HepG2 (cell line): ENCODE measurements at regions not wholly inside any gene's neighbourhood (a gene's known extent, or its start where the extent isn't known, plus 50 kb on each side); places are given as distances from the start of the nearest gene placed in this dataset.

Experiments
- ATAC-seq: fragments of 200-7000 bp; cut with Tn5 transposase; 3 replicates; pipeline ENCODE4 v1.9.1; 2020; ENCODE audit warnings: mild to moderate bottlenecking, moderate library complexity
- BruUV-seq: library from RNA; stranded (reverse); fragments of 400-500 nt; replicated peaks from 2 replicates; lab custom pipeline; 2021; lab: Mats Ljungman, UMichigan
- CTCF ChIA-PET: fragments of 300-600 bp; formaldehyde crosslinking; extraction: SDS; loops from one replicate; lab custom pipeline; 2021; ENCODE audit warnings: low total read pairs, inconsistent platforms, low intra/inter-chr PET ratio; lab: Yijun Ruan, JAX
- POLR2A ChIA-PET: fragments of 350-600 bp; sonication (Branson Sonifier 250); formaldehyde crosslinking; loops from one replicate; lab custom pipeline; 2020; ENCODE audit warnings: antibody characterized with exemption, inconsistent platforms; lab: Yijun Ruan, JAX
- DNase-seq: peaks from one replicate; pipeline ENCODE4 v3.0.0-alpha.2; 2015; ENCODE audit warnings: low spot score
- FAIRE-seq: peaks from 3 replicates; lab custom pipeline; 2011; peaks lifted over from hg19 to GRCh38; lab: Jason Lieb, UNC
- H2AFZ ChIP-seq: one replicate; pipeline ENCODE4 v1.6.1; 2011; ENCODE audit warnings: low read length, inconsistent platforms
- H3K27ac ChIP-seq: fragments of 300-600 bp; 3 replicates; pipeline ENCODE4 v1.8.0; 2011; ENCODE audit warnings: mixed run types, mild to moderate bottlenecking, mixed read lengths, low read length, inconsistent platforms; ENCODE audit not compliant: insufficient read depth; ENCODE audit errors: extremely low read length
- H3K27me3 ChIP-seq, 2 experiments: fragments of 200-600 bp in 1 of 2; 2 replicates in 1 of 2; 3 replicates in 1 of 2; pipeline versions ENCODE4 v1.6.0 to v1.8.0; 2011; ENCODE audit warnings: low read length in 2 of 2, mild to moderate bottlenecking in 2 of 2, moderate library complexity in 2 of 2, inconsistent platforms in 1 of 2; ENCODE audit not compliant: insufficient read depth in 2 of 2, control insufficient read depth in 1 of 2
- H3K36me3 ChIP-seq, 2 experiments: fragments of 200-600 bp in 1 of 2; replicated peaks in 1 of 2; 2 replicates in 1 of 2; 3 replicates in 1 of 2; pipeline versions ENCODE4 v1.5.1 to v1.8.0; 2011; ENCODE audit warnings: low read length in 2 of 2, inconsistent platforms in 1 of 2; ENCODE audit not compliant: insufficient read depth in 2 of 2, control insufficient read depth in 1 of 2
- H3K4me1 ChIP-seq: 2 replicates; pipeline ENCODE4 v1.5.1; 2012; ENCODE audit warnings: low read length, inconsistent platforms; ENCODE audit not compliant: insufficient read depth
- H3K4me2 ChIP-seq: 2 replicates; pipeline ENCODE4 v1.6.0; 2011; ENCODE audit warnings: low read depth, low read length, inconsistent platforms
- H3K4me3 ChIP-seq, 3 experiments: fragments of 200-600 bp in 1 of 3; sonication (generic), shearing (Covaris generic) in 1 of 3; replicated peaks in 1 of 3; 2 replicates each; pipeline ENCODE4 v1.5.1; 2011 to 2016; ENCODE audit warnings: low read length in 3 of 3, inconsistent platforms in 2 of 3, low read depth in 2 of 3, mild to moderate bottlenecking in 2 of 3, control low read depth in 1 of 3, mixed read lengths in 1 of 3; ENCODE audit not compliant: insufficient read depth in 1 of 3
- H3K79me2 ChIP-seq: one replicate; pipeline ENCODE4 v1.6.1; 2011; ENCODE audit warnings: low read length, inconsistent platforms; ENCODE audit not compliant: insufficient read depth
- H3K9ac ChIP-seq: 2 replicates; pipeline ENCODE4 v1.6.0; 2011; ENCODE audit warnings: mild to moderate bottlenecking, low read depth, low read length, inconsistent platforms; ENCODE audit not compliant: insufficient read depth
- H3K9me3 ChIP-seq: 2 replicates; pipeline ENCODE4 v1.5.1; 2012; ENCODE audit warnings: mild to moderate bottlenecking, low read length
- H4K20me1 ChIP-seq: 2 replicates; pipeline ENCODE4 v1.6.0; 2011; ENCODE audit warnings: inconsistent platforms, mild to moderate bottlenecking, low read length, moderate library complexity; ENCODE audit not compliant: insufficient read depth
- CREBL2 ChIP-seq: sonication (generic); formaldehyde crosslinking; IDR thresholded peaks from 2 replicates; pipeline ENCODE4 v1.8.1; 2023; ENCODE audit warnings: missing genetic modification reagents, mild to moderate bottlenecking, borderline replicate concordance
- GFI1 ChIP-seq: sonication (generic); formaldehyde crosslinking; IDR thresholded peaks from 2 replicates; pipeline ENCODE4 v1.5.0; 2020; ENCODE audit warnings: missing genetic modification reagents, mild to moderate bottlenecking, borderline replicate concordance
- HMG20B ChIP-seq: conservative IDR thresholded peaks from 2 replicates; pipeline ENCODE4 v1.6.1; 2016; ENCODE audit warnings: missing genetic modification reagents, missing compliant biosample characterization
- MTF2 ChIP-seq: sonication (generic); formaldehyde crosslinking; IDR thresholded peaks from 2 replicates; pipeline ENCODE4 v1.5.0; 2020; ENCODE audit warnings: missing genetic modification reagents, borderline replicate concordance
- PAXIP1 ChIP-seq: sonication (generic); formaldehyde crosslinking; conservative IDR thresholded peaks from 2 replicates; pipeline ENCODE4 v1.4.0; 2020; ENCODE audit warnings: mild to moderate bottlenecking, missing genetic modification reagents, moderate library complexity
- RBM39 ChIP-seq: fragments of 200-400 bp; formaldehyde crosslinking; IDR thresholded peaks from one replicate; pipeline ENCODE4 v1.6.1; 2018; ENCODE audit warnings: antibody characterized with exemption, mild to moderate bottlenecking, low read depth, low read length; ENCODE audit not compliant: poor library complexity, severe bottlenecking
- ZNF503 ChIP-seq: sonication (generic); formaldehyde crosslinking; IDR thresholded peaks from 2 replicates; pipeline ENCODE4 v1.4.0; 2020; ENCODE audit warnings: missing genetic modification reagents
- ZNF546 ChIP-seq: sonication (generic); formaldehyde crosslinking; conservative IDR thresholded peaks from 2 replicates; pipeline ENCODE4 v1.8.1; 2023; ENCODE audit warnings: mild to moderate bottlenecking, missing genetic modification reagents
- WGBS: methylation state at CpG from one replicate; pipeline ENCODE4 v1.1.6; 2017; ENCODE audit warnings: low lambda C conversion rate; 5-methylcytosine and 5-hydroxymethylcytosine counted together
- in situ Hi-C: cut with HindIII; loops from 2 replicates; pipeline ENCODE4 v1.10.0; 2017; ENCODE audit warnings: low pct_unique_long_range_greater_than_20kb; ENCODE audit not compliant: extremely low pct_ligation_motif_present
- intact Hi-C: fragments of 100-400 bp; cut with micrococcal nuclease; formaldehyde crosslinking; loops from one replicate; pipeline ENCODE4 v1.10.0; 2022; ENCODE audit not compliant: unreplicated experiment
- TF ChIP-seq, protein P1 (sequence below): sonication (generic); formaldehyde crosslinking; IDR thresholded peaks from 2 replicates; pipeline ENCODE4 v1.5.1; 2020; ENCODE audit warnings: missing genetic modification reagents, mild to moderate bottlenecking, borderline replicate concordance

- TF ChIP-seq CREBL2 (CRISPR knock-in tag) (no peak), PAXIP1 (no peak)
- TF ChIP-seq, protein P1, sequence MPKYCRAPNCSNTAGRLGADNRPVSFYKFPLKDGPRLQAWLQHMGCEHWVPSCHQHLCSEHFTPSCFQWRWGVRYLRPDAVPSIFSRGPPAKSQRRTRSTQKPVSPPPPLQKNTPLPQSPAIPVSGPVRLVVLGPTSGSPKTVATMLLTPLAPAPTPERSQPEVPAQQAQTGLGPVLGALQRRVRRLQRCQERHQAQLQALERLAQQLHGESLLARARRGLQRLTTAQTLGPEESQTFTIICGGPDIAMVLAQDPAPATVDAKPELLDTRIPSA (CRISPR knock-in tag), result no peak
Measured at GRCh38 chr13:50684366-50684765, 159.1 kb downstream of the DLEU7 start (continued).

GRCh38 chr13:50685491-50685890 is 158.0 kb downstream of the DLEU7 start:
- BruUV-seq, result no TSS peak
- intact Hi-C loops, result no loop called here
- H4K20me1 ChIP-seq, result no peaks in the 10 kb centered on the region
- no peaks in the 10 kb centered on the region for H3K79me2 ChIP-seq
- TF ChIP-seq ZNF546 (CRISPR knock-in tag) (no peak), GFI1 (CRISPR knock-in tag) (no peak), RBM39 (no peak), ZNF503 (CRISPR knock-in tag) (no peak), HMG20B (CRISPR knock-in tag) (no peak), MTF2 (CRISPR knock-in tag) (no peak)
- no peak overlapping the region for H3K9ac ChIP-seq
- no peaks in the 10 kb centered on the region for H3K9me3 ChIP-seq
- 97% methylated on average over 3 of the region's 3 CpGs for WGBS
- H3K4me3 ChIP-seq, result no peak overlapping the region
- ATAC-seq, result no peak
- no peaks in the 10 kb centered on the region; the same call in 1 of the 2 replicates for H3K4me1 ChIP-seq
- ChIA-PET CTCF (no interaction called here), POLR2A (no interaction called here)
- no peak overlapping the region for H3K4me2 ChIP-seq
- no peak overlapping the region for H3K27ac ChIP-seq
- H2AFZ ChIP-seq, result no peak overlapping the region
- no peaks in the 10 kb centered on the region; a peak in 1 of 5 replicates for H3K36me3 ChIP-seq
- FAIRE-seq, result no peak
- H3K27me3 ChIP-seq, result no peaks in the 10 kb centered on the region
- in situ Hi-C loops, result no loop called here
- DNase-seq, result no peak
